H1 (cell line): ENCODE measurements at regions not wholly inside any gene's neighbourhood (a gene's known extent, or its start where the extent isn't known, plus 50 kb on each side); places are given as distances from the start of the nearest gene placed in this dataset.

Experiments used
- CTCF ChIA-PET: fragments of 300-600 bp; sonication (Branson Sonifier 250); formaldehyde crosslinking; loops from one replicate; lab custom pipeline; 2021; ENCODE audit not compliant: partially characterized antibody; lab: Charles Lee
- POLR2A ChIA-PET: fragments of 300-600 bp; sonication (Branson Sonifier 250); formaldehyde crosslinking; loops from one replicate; lab custom pipeline; 2021; ENCODE audit warnings: inconsistent platforms; ENCODE audit not compliant: partially characterized antibody; lab: Charles Lee
- DNase-seq, 2 experiments: peaks; one replicate each; pipeline versions ENCODE4 v3.0.0 to v3.0.0-alpha.2; 2010 to 2022; ENCODE audit warnings: low spot score in 2 of 2, low read depth in 1 of 2, mixed read lengths in 1 of 2
- FAIRE-seq: peaks from 2 replicates; lab custom pipeline; 2011; peaks lifted over from hg19 to GRCh38; lab: Jason Lieb, UNC
- H2AFZ ChIP-seq: 2 replicates; pipeline ENCODE4 v1.8.1; 2012; ENCODE audit warnings: low read length, inconsistent platforms
- H2AK5ac ChIP-seq: 2 replicates; pipeline ENCODE4 v1.6.1; 2013; ENCODE audit warnings: low read depth, low read length
- H2BK120ac ChIP-seq: replicated peaks from 2 replicates; pipeline ENCODE3; 2013; ENCODE audit warnings: low read depth, low read length, inconsistent platforms
- H2BK12ac ChIP-seq: 2 replicates; pipeline ENCODE4 v1.6.1; 2013; ENCODE audit warnings: low read depth, low read length
- H2BK15ac ChIP-seq: 2 replicates; pipeline ENCODE4 v1.6.1; 2013; ENCODE audit warnings: low read length
- H2BK20ac ChIP-seq: 2 replicates; pipeline ENCODE4 v1.6.1; 2013; ENCODE audit warnings: low read length
- H2BK5ac ChIP-seq: 2 replicates; pipeline ENCODE4 v1.6.1; 2013; ENCODE audit warnings: low read depth, low read length
- H3K14ac ChIP-seq: 2 replicates; pipeline ENCODE4 v1.6.1; 2013; ENCODE audit warnings: inconsistent platforms; ENCODE audit not compliant: insufficient read length
- H3K18ac ChIP-seq: 2 replicates; pipeline ENCODE4 v1.6.1; 2013; ENCODE audit warnings: low read length; ENCODE audit errors: extremely low read depth
- H3K23ac ChIP-seq: 2 replicates; pipeline ENCODE4 v1.6.1; 2013; ENCODE audit warnings: inconsistent platforms; ENCODE audit not compliant: insufficient read length
- H3K23me2 ChIP-seq: 2 replicates; pipeline ENCODE4 v1.6.1; 2013; ENCODE audit warnings: low read depth, low read length
- H3K27ac ChIP-seq: 2 replicates; pipeline ENCODE4 v1.6.1; 2011; ENCODE audit warnings: low read depth, low read length, inconsistent platforms
- H3K27me3 ChIP-seq, 4 experiments: replicated peaks in 1 of 4; 1 replicate in 1 of 4; 2 replicates in 3 of 4; pipeline versions ENCODE4 v1.6.1 to v1.8.1; 2011 to 2013; ENCODE audit warnings: low read length in 3 of 4, mild to moderate bottlenecking in 3 of 4, inconsistent platforms in 2 of 4, mixed read lengths in 2 of 4, moderate library complexity in 1 of 4; ENCODE audit not compliant: control insufficient read depth in 3 of 4, insufficient read depth in 3 of 4; ENCODE audit errors: extremely low read depth in 1 of 4
- H3K36me3 ChIP-seq, 4 experiments: 2 replicates each; pipeline versions ENCODE4 v1.6.1 to v1.8.1; 2011 to 2013; ENCODE audit warnings: mild to moderate bottlenecking in 4 of 4, low read length in 3 of 4, moderate library complexity in 2 of 4, control low read depth in 1 of 4, inconsistent platforms in 1 of 4; ENCODE audit not compliant: insufficient read depth in 4 of 4, control insufficient read depth in 2 of 4
- H3K4ac ChIP-seq: replicated peaks from 2 replicates; pipeline ENCODE3; 2013; ENCODE audit warnings: low read length, low read depth, mixed read lengths, inconsistent platforms; ENCODE audit not compliant: insufficient read length
- H3K4me1 ChIP-seq, 4 experiments: replicated peaks in 1 of 4; 1 replicate in 1 of 4; 2 replicates in 3 of 4; pipeline versions ENCODE4 v1.6.1 to v1.8.1; 2011 to 2013; ENCODE audit warnings: low read length in 3 of 4, inconsistent platforms in 2 of 4, mixed read lengths in 1 of 4; ENCODE audit not compliant: insufficient read depth in 4 of 4, control insufficient read depth in 3 of 4
- H3K4me2 ChIP-seq, 2 experiments: 2 replicates each; pipeline versions ENCODE4 v1.6.1 to v1.8.1; 2011 to 2013; ENCODE audit warnings: low read depth in 2 of 2, low read length in 2 of 2, control low read depth in 1 of 2, inconsistent platforms in 1 of 2, mild to moderate bottlenecking in 1 of 2; ENCODE audit not compliant: insufficient read depth in 1 of 2
- H3K4me3 ChIP-seq, 4 experiments: fragments of 200-600, 300-600 bp in 1 of 4; sonication (generic), shearing (Covaris generic), sonication (Bioruptor Twin) in 1 of 4; 2 replicates each; pipeline versions ENCODE4 v1.5.1 to v1.8.1; 2011 to 2016; ENCODE audit warnings: low read length in 4 of 4, low read depth in 3 of 4, control low read depth in 2 of 4, inconsistent platforms in 2 of 4, mild to moderate bottlenecking in 2 of 4, mixed read lengths in 1 of 4, moderate library complexity in 1 of 4; ENCODE audit not compliant: insufficient read depth in 2 of 4; ENCODE audit errors: extremely low read depth in 1 of 4
- H3K56ac ChIP-seq: replicated peaks from 2 replicates; pipeline ENCODE3; 2013; ENCODE audit warnings: low read depth, mild to moderate bottlenecking, mixed read lengths, low read length, inconsistent platforms; ENCODE audit not compliant: insufficient read length
- H3K79me1 ChIP-seq: 2 replicates; pipeline ENCODE4 v1.6.1; 2013; ENCODE audit warnings: low read depth, low read length, control low read depth
- H3K79me2 ChIP-seq, 2 experiments: 2 replicates each; pipeline versions ENCODE4 v1.6.1 to v1.8.1; 2012 to 2013; ENCODE audit warnings: low read length in 2 of 2, mild to moderate bottlenecking in 2 of 2, inconsistent platforms in 1 of 2; ENCODE audit not compliant: insufficient read depth in 2 of 2, control insufficient read depth in 1 of 2
- H3K9ac ChIP-seq, 4 experiments: replicated peaks in 1 of 4; 1 replicate in 1 of 4; 2 replicates in 3 of 4; pipeline versions ENCODE4 v1.6.1 to v1.8.1; 2011 to 2013; ENCODE audit warnings: low read depth in 3 of 4, low read length in 3 of 4, control low read depth in 2 of 4, mild to moderate bottlenecking in 2 of 4, moderate library complexity in 2 of 4, inconsistent platforms in 1 of 4; ENCODE audit errors: extremely low read depth in 1 of 4
- H3K9me3 ChIP-seq, 2 experiments: 2 replicates each; pipeline versions ENCODE4 v1.6.1 to v1.8.1; 2012 to 2013; ENCODE audit warnings: mild to moderate bottlenecking in 2 of 2, moderate library complexity in 2 of 2, control low read depth in 1 of 2, inconsistent platforms in 1 of 2, low read depth in 1 of 2, low read length in 1 of 2, mixed read lengths in 1 of 2; ENCODE audit not compliant: insufficient read depth in 2 of 2
- H4K20me1 ChIP-seq, 2 experiments: replicated peaks in 1 of 2; 2 replicates each; pipeline versions ENCODE3 to v1.8.1; 2011 to 2013; ENCODE audit warnings: inconsistent platforms in 2 of 2, low read length in 2 of 2, mild to moderate bottlenecking in 1 of 2; ENCODE audit not compliant: insufficient read depth in 2 of 2, control insufficient read depth in 1 of 2
- H4K5ac ChIP-seq: 2 replicates; pipeline ENCODE4 v1.6.1; 2013; ENCODE audit warnings: low read length, low read depth, mixed read lengths, inconsistent platforms; ENCODE audit not compliant: insufficient read length
- H4K8ac ChIP-seq: 2 replicates; pipeline ENCODE4 v1.8.0; 2013; ENCODE audit warnings: mild to moderate bottlenecking, moderate library complexity, low read length, inconsistent platforms; ENCODE audit not compliant: insufficient read depth; ENCODE audit errors: extremely low read depth
- H4K91ac ChIP-seq: replicated peaks from 2 replicates; pipeline ENCODE3; 2013; ENCODE audit warnings: low read length, mixed read lengths, inconsistent platforms; ENCODE audit not compliant: insufficient read length
- CEBPB ChIP-seq: IDR thresholded peaks from 2 replicates; pipeline ENCODE4 v1.6.1; 2012; ENCODE audit warnings: low read depth, low read length
- EGR1 ChIP-seq: IDR thresholded peaks from 2 replicates; pipeline ENCODE4 v1.6.1; 2011; ENCODE audit warnings: low read depth, low read length, borderline replicate concordance
- GABPA ChIP-seq: IDR thresholded peaks from 2 replicates; pipeline ENCODE4 v1.6.1; 2011; ENCODE audit warnings: mild to moderate bottlenecking, low read length, moderate library complexity, borderline replicate concordance; ENCODE audit not compliant: insufficient read depth
- HDAC6 ChIP-seq: IDR thresholded peaks from one replicate; pipeline ENCODE4 v1.7.1; 2012; ENCODE audit warnings: low read depth, mild to moderate bottlenecking, inconsistent platforms, low read length, moderate library complexity
- RAD21 ChIP-seq, 2 experiments: IDR thresholded peaks in 1 of 2; conservative IDR thresholded peaks in 1 of 2; 2 replicates each; pipeline ENCODE4 v1.6.1; 2011; ENCODE audit warnings: low read depth in 2 of 2, low read length in 2 of 2, improper control_type of control experiment in 1 of 2, inconsistent platforms in 1 of 2, mild to moderate bottlenecking in 1 of 2, moderate library complexity in 1 of 2
- RBBP5 ChIP-seq: IDR thresholded peaks from 2 replicates; pipeline ENCODE4 v1.7.1; 2012; ENCODE audit warnings: low read depth, mild to moderate bottlenecking, inconsistent platforms, low read length, moderate library complexity, borderline replicate concordance
- RXRA ChIP-seq: IDR thresholded peaks from 2 replicates; pipeline ENCODE4 v1.6.1; 2011; ENCODE audit warnings: low read depth, mild to moderate bottlenecking, low read length, moderate library complexity; ENCODE audit not compliant: insufficient read depth
- SUZ12 ChIP-seq: fragments of 200-600 bp; sonication (generic); IDR thresholded peaks from 2 replicates; pipeline ENCODE4 v1.6.1; 2012; ENCODE audit warnings: mild to moderate bottlenecking, inconsistent platforms, low read length, moderate library complexity, mixed read lengths
- TAF7 ChIP-seq: optimal IDR thresholded peaks from 2 replicates; pipeline ENCODE3; 2011; ENCODE audit warnings: low read depth, mild to moderate bottlenecking, inconsistent platforms, low read length, moderate library complexity, borderline replicate concordance
- TBP ChIP-seq: IDR thresholded peaks from 2 replicates; pipeline ENCODE4 v1.6.1; 2011; ENCODE audit warnings: low read depth, low read length, improper control_type of control experiment
- WGBS, 2 experiments: shearing (Covaris generic) in 1 of 2; methylation state at CpG; one replicate each; pipeline versions ENCODE4 v1.1.6 to v1.1.7; 2013 to 2015; ENCODE audit warnings: low lambda C conversion rate in 2 of 2, mixed read lengths in 2 of 2, inconsistent platforms in 1 of 2, low coverage in 1 of 2, missing lambda C conversion rate in 1 of 2; ENCODE audit not compliant: insufficient replicate concordance in 2 of 2, insufficient coverage in 1 of 2, insufficient read length in 1 of 2; ENCODE audit errors: extremely low coverage in 1 of 2, missing lambda C conversion rate in 1 of 2; 5-methylcytosine and 5-hydroxymethylcytosine counted together
- TF ChIP-seq, protein P1 (sequence below): IDR thresholded peaks from 2 replicates; pipeline ENCODE4 v1.6.1; 2012; ENCODE audit warnings: inconsistent platforms
- TF ChIP-seq, protein P2 (sequence below): IDR thresholded peaks from 2 replicates; pipeline ENCODE4 v1.6.1; 2011; ENCODE audit warnings: low read length, improper control_type of control experiment

DNA sequence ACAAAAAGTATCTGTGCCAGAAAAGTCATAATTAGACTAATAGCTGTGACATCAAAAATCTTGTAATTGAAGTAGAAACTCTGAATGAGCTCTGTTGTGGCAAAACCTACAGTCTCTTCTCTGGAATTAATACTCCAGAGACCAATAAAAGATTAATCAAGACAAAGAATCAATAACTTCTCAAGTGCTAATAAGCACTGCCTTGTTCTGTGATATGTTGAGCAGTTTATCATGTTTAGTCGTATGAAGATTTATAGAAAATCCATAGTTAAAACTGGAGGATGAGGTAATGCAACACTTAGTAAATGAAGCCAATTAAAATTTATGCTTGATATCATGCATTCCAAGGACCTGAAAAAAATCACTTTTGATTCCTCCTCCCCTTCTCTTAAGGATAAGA, 72.3 kb upstream of the RNF32 start:
- Histone ChIP-seq H3K4ac (no peak overlapping the region), H3K4me1 (no peaks in the 10 kb centered on the region), H3K18ac (no peak overlapping the region), H2AK5ac (no peak overlapping the region), H4K8ac (no peak overlapping the region), H4K20me1 (no peaks in the 10 kb centered on the region), H3K9me3 (peaks cover 5 to 11% of the 10 kb centered on the region in 2 experiments; a peak in 2 of 4 replicates), H3K23ac (no peak overlapping the region), H2AFZ (no peak overlapping the region), H2BK12ac (no peak overlapping the region), H3K14ac (no peak overlapping the region), H3K56ac (no peak overlapping the region), H3K27ac (no peak overlapping the region), H3K27me3 (no peaks in the 10 kb centered on the region), H2BK5ac (no peak overlapping the region), H4K5ac (no peak overlapping the region), H2BK20ac (no peak overlapping the region), H3K9ac (no peak overlapping the region), H3K79me1 (no peaks in the 10 kb centered on the region), H4K91ac (no peak overlapping the region), H3K23me2 (no peaks in the 10 kb centered on the region), H2BK15ac (no peak overlapping the region), H3K79me2 (no peaks in the 10 kb centered on the region), H2BK120ac (no peak overlapping the region), H3K36me3 (no peaks in the 10 kb centered on the region), H3K4me3 (no peak overlapping the region), H3K4me2 (no peak overlapping the region)
- 87% methylated on average over 1 of the region's 1 CpG; no CpG with 5 or more reads in 1 of the 2 experiments for WGBS, 2 experiments
- DNase-seq (no peak), FAIRE-seq (no peak)
- POLR2A ChIA-PET, result interaction anchor here (1.1 kb wide), 1 partner anchor 12 kb away, joined by 3 read pairs; no protein-coding TSS in a partner anchor
- CTCF ChIA-PET, result interaction anchor here (1.0 kb wide), 1 partner anchor 8 kb away, joined by 3 read pairs; no protein-coding TSS in a partner anchor
- TF ChIP-seq GABPA, result no peak
- no peak for TF ChIP-seq EGR1
- no peak for TF ChIP-seq CEBPB
- TF ChIP-seq, protein P1, sequence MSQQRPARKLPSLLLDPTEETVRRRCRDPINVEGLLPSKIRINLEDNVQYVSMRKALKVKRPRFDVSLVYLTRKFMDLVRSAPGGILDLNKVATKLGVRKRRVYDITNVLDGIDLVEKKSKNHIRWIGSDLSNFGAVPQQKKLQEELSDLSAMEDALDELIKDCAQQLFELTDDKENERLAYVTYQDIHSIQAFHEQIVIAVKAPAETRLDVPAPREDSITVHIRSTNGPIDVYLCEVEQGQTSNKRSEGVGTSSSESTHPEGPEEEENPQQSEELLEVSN, result no peak
- TF ChIP-seq, protein P2, sequence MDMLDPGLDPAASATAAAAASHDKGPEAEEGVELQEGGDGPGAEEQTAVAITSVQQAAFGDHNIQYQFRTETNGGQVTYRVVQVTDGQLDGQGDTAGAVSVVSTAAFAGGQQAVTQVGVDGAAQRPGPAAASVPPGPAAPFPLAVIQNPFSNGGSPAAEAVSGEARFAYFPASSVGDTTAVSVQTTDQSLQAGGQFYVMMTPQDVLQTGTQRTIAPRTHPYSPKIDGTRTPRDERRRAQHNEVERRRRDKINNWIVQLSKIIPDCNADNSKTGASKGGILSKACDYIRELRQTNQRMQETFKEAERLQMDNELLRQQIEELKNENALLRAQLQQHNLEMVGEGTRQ, result no peak
- TF ChIP-seq HDAC6, result no peak
- TF ChIP-seq RXRA, result no peak
- no peak for TF ChIP-seq TAF7
- no peak for TF ChIP-seq RAD21 (IDR thresholded peaks at IDR 0.05 in 1 of 2, conservative IDR thresholded peaks at IDR 0.05 in 1 of 2; ENCODE audit: low read depth in 2 of 2, low read length in 2 of 2)
- TF ChIP-seq TBP, result no peak
- TF ChIP-seq RBBP5, result no peak
- TF ChIP-seq SUZ12, result no peak
